Ascending aorta (tissue), 2 donors: ENCODE measurements at regions not wholly inside any gene's neighbourhood (a gene's known extent, or its start where the extent isn't known, plus 50 kb on each side); places are given as distances from the start of the nearest gene placed in this dataset.

ENCODE experiments used
- DNase-seq, 2 donors: peaks; one replicate each; pipeline ENCODE4 v3.0.0-alpha.2; 2019; ENCODE audit warnings: low spot score in 2 of 2
- H3K27ac ChIP-seq, 2 donors: fragments of 200-600 bp; sonication (generic); one replicate each; pipeline ENCODE4 v1.5.1; 2016 to 2017; ENCODE audit warnings: mild to moderate bottlenecking in 1 of 2
- H3K27me3 ChIP-seq: fragments of 200-600 bp; sonication (generic); one replicate; pipeline ENCODE4 v1.5.1; 2017
- H3K36me3 ChIP-seq, 2 donors: fragments of 200-600 bp; sonication (generic); one replicate each; pipeline ENCODE4 v1.5.1; 2016
- H3K4me1 ChIP-seq, 2 donors: fragments of 200-600 bp; sonication (generic); one replicate each; pipeline ENCODE4 v1.5.1; 2016 to 2017; ENCODE audit warnings: mild to moderate bottlenecking in 1 of 2
- H3K4me3 ChIP-seq, 2 donors: fragments of 200-600 bp; sonication (generic); one replicate each; pipeline ENCODE4 v1.5.1; 2016 to 2017; ENCODE audit warnings: mild to moderate bottlenecking in 1 of 2
- H3K9me3 ChIP-seq, 2 donors: fragments of 200-600 bp; sonication (generic); one replicate each; pipeline ENCODE4 v1.5.1; 2016
- intact Hi-C: fragments of 100-400 bp; cut with DNase I; formaldehyde crosslinking; loops from one replicate; pipeline ENCODE4 v1.15.1; 2023
- TF ChIP-seq, protein P1 (sequence below), 3 experiments: fragments of 200-600 bp in 2 of 3; fragments of 450-650 bp in 1 of 3; sonication (generic) in 2 of 3; IDR thresholded peaks; one replicate each; pipeline ENCODE4 v1.5.1; 2016 to 2019; ENCODE audit warnings: antibody characterized with exemption in 3 of 3, mild to moderate bottlenecking in 1 of 3, moderate library complexity in 1 of 3

DNA sequence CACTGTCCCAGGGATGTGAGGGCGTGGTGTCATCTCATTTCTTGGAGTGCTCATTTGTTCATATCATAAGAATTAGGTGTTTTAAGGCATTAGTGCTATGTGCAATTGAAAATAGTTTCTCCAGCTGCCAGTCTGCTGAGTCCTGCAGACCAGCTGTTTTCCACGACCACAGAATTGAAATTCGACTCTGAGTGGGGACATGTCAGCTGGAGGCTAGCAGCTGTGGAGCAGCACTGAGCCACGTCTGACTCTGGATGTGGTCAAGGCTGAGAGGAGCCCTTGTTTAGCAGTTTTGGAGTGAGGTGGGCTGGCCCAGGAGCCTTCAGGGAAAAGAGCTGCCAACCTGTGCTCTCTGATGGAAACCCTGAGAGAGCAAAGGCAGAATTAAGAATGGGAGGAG, 156.3 kb upstream of the GRB10 start:
- H3K9me3 ChIP-seq, result no peaks in the 10 kb centered on the region
- no peak for DNase-seq
- TF ChIP-seq, protein P1, sequence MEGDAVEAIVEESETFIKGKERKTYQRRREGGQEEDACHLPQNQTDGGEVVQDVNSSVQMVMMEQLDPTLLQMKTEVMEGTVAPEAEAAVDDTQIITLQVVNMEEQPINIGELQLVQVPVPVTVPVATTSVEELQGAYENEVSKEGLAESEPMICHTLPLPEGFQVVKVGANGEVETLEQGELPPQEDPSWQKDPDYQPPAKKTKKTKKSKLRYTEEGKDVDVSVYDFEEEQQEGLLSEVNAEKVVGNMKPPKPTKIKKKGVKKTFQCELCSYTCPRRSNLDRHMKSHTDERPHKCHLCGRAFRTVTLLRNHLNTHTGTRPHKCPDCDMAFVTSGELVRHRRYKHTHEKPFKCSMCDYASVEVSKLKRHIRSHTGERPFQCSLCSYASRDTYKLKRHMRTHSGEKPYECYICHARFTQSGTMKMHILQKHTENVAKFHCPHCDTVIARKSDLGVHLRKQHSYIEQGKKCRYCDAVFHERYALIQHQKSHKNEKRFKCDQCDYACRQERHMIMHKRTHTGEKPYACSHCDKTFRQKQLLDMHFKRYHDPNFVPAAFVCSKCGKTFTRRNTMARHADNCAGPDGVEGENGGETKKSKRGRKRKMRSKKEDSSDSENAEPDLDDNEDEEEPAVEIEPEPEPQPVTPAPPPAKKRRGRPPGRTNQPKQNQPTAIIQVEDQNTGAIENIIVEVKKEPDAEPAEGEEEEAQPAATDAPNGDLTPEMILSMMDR (IDR thresholded peaks at IDR 0.05), result no peak
- H3K4me1 ChIP-seq, result no peaks in the 10 kb centered on the region
- H3K36me3 ChIP-seq, result no peaks in the 10 kb centered on the region
- H3K27me3 ChIP-seq, result no peaks in the 10 kb centered on the region
- H3K27ac ChIP-seq, result no peak overlapping the region
- intact Hi-C loops, result no loop called here
- no peak overlapping the region for H3K4me3 ChIP-seq

DNA sequence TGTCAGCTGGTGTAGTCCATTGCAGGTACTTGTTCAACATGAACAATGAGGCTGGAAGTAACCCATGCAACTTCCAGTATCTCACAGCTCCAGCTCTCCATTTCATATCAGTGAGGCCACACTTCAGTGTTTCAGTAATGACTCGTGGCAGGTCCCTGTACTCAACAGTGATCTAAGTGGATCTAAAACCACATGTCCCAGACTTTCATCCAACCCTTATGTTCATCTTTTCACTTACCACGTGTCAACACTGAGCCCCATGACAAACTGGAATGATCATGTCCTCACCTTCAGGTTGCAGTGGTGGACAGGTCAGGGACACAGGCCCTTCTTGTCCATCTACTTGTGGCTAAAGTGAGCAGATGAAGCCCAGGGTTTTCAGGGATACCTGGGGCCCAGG, 155.0 kb upstream of the GRB10 start:
- no peak for DNase-seq
- no peak overlapping the region for H3K4me3 ChIP-seq
- intact Hi-C loops, result no loop called here
- no peaks in the 10 kb centered on the region for H3K4me1 ChIP-seq
- no peaks in the 10 kb centered on the region for H3K27me3 ChIP-seq
- H3K36me3 ChIP-seq, result no peaks in the 10 kb centered on the region
- TF ChIP-seq, protein P1 (IDR thresholded peaks at IDR 0.05), result no peak
- H3K9me3 ChIP-seq, result peaks cover 0 to 5% of the 10 kb centered on the region in 2 donors
- H3K27ac ChIP-seq, result no peak overlapping the region

DNA sequence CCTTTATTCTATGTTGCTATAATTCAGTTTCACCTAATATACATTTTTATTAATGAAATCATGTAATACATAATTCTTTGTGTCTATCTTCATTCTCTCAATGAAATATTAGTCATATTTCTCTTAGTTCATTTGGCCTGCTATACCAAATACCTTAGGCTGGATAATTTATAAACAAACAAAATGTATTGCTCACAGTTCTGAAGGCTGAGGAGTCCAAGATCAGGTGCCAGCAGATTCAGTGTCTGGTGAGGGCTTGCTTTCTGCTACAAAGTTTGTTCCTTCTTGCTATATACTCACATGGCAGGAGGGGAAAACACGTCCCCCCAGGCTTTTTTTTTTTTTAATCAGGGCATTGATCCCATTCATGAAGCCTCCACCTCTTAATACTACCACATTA, 143.4 kb upstream of the GRB10 start:
- TF ChIP-seq, protein P1 (IDR thresholded peaks at IDR 0.05), result no peak
- Histone ChIP-seq H3K27ac (no peak overlapping the region), H3K36me3 (no peaks in the 10 kb centered on the region), H3K4me1 (no peaks in the 10 kb centered on the region), H3K9me3 (no peaks in the 10 kb centered on the region), H3K4me3 (no peak overlapping the region), H3K27me3 (no peaks in the 10 kb centered on the region)
- no peak for DNase-seq
- intact Hi-C loops, result no loop called here

DNA sequence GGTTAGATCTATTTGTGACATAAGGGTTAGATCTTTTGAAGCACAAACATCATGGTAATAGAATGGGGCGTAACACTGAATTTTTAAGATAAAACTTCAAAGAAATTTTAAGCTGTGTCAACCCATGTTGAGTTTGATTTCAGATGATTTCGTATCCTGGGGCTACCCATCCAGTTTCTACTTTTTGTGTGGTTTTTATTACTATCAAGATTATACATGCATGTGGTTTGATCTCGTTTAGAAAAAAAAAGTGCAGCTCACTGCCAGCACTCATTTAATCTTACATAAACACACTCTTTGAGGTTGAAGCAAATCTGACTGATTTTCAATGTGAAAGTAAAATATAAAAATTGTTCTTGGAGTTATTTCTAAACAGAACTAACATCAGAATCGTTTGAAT, 140.8 kb upstream of the GRB10 start:
- H3K27ac ChIP-seq, result no peak overlapping the region
- DNase-seq, result no peak
- H3K4me1 ChIP-seq, result no peaks in the 10 kb centered on the region
- H3K9me3 ChIP-seq, result no peaks in the 10 kb centered on the region
- intact Hi-C loops, result no loop called here
- H3K4me3 ChIP-seq, result no peak overlapping the region
- TF ChIP-seq, protein P1 (IDR thresholded peaks at IDR 0.05), result no peak
- no peaks in the 10 kb centered on the region for H3K36me3 ChIP-seq
- no peaks in the 10 kb centered on the region for H3K27me3 ChIP-seq

DNA sequence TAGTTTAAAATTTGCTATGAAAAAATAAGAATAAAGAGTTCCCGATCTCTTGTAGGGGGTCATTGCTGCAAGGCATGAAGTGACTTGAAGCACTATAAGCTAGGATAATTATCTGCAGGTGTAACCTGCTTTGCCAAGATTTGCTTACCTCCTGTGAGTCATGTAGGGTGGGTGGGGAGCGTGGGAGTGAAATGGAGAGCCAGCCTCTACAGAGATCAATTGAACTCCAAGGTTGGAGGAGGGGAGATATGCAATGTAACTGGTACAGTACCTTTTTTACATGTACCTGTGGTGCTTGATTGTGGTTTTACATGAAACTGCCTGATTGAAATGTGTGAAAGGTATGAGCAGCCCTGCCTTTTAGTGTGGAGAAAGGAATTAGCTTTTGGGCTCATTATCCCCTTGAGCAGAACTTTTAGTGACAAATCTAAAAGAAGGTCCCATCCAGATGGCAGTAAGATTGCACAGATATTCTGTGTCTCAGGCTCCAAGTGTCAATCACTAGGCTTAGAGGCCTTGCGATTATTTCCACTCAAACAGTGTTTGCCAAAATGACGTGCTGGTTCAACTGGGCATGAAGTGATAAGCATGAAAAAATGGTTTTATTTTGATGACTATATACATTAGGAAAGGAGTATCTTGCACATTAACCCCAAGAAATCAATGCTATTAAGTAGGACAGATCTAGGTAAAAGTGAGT, 138.6 kb upstream of the GRB10 start:
- H3K27me3 ChIP-seq, result no peaks in the 10 kb centered on the region
- no peaks in the 10 kb centered on the region for H3K36me3 ChIP-seq
- H3K4me1 ChIP-seq, result no peaks in the 10 kb centered on the region
- H3K27ac ChIP-seq, result no peak overlapping the region
- H3K4me3 ChIP-seq, result no peak overlapping the region
- intact Hi-C loops, result no loop called here
- TF ChIP-seq, protein P1 (IDR thresholded peaks at IDR 0.05), result no peak
- no peak for DNase-seq
- H3K9me3 ChIP-seq, result no peaks in the 10 kb centered on the region
